Left ventricle myocardium superior (tissue), 1 donor: ENCODE measurements at regions not wholly inside any gene's neighbourhood (a gene's known extent, or its start where the extent isn't known, plus 50 kb on each side); places are given as distances from the start of the nearest gene placed in this dataset.
"Not testable (repeated sequence)": the region's sequence is repeated elsewhere in the genome, so short reads cannot be mapped to it uniquely, and the experiment has no call there.

Experiments
- ATAC-seq: fragments of 200-7000 bp; cut with Tn5 transposase; one replicate; pipeline ENCODE4 v1.9.1; 2020; ENCODE audit warnings: mild to moderate bottlenecking, moderate library complexity
- DNase-seq: peaks from one replicate; pipeline ENCODE4 v3.0.0-alpha.2; 2020
- intact Hi-C: fragments of 100-400 bp; cut with micrococcal nuclease; formaldehyde crosslinking; loops from one replicate; pipeline ENCODE4 v1.11.0; 2022
- donor health status: DM: no; HTN: yes; CAD: no; lungs with severe emphysema.

GRCh38 chr4:124450851-124451250, 261.7 kb downstream of the ANKRD50 start:
- intact Hi-C loops, result no loop called here
- DNase-seq (no peak), ATAC-seq (no peak)

DNA sequence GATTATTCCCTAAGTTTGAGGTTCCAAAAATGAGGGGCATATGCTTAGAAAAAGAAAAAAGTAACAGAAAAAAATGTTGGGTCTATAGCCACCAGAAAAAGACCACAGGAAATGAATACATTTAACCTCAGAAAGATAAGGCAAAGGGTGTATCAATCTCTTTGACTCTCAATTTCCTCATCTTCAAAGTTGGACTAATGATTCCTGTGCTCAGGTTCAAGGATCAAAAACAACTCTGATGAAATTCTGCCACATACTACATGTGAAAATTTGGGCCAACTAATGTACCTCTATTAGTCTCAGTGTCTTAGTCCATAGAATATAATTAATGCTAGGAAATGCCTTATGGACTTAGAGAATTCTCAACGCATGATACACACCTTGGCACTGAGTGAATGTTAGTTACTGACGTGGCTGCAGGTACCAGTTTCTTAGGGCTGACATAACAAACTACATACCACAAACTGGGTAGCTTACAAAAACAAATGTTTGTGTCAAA, 257.7 kb downstream of the ANKRD50 start:
- intact Hi-C loops, result no loop called here
- DNase-seq, result no peak
- no peak for ATAC-seq

DNA sequence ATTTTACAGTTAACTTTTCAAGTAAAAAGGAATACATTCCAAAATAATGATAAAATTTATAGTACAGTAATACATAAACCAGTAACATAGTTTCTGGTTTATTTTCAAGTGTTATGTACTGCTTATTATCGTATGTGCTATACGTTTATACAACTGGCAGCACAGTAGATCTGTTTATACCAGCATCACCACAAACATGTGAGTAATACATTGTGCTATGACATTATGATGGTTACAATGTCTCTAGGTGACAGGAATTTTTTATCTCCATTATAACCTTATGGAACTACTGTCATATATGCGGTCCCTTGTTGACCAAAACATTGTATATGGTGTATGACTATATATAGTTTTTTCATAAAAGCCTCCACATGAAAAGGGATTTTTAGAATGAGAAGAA, 256.9 kb downstream of the ANKRD50 start:
- ATAC-seq (no peak), DNase-seq (no peak)
- intact Hi-C loops, result no loop called here

GRCh38 chr4:124459196-124459940, 253.2 kb downstream of the ANKRD50 start:
- intact Hi-C loops, result no loop called here
- ATAC-seq (no peak), DNase-seq (no peak)

GRCh38 chr4:124459941-124460310, 252.6 kb downstream of the ANKRD50 start:
- no peak for ATAC-seq
- DNase-seq, result no peak
- intact Hi-C loops, result no loop called here

DNA sequence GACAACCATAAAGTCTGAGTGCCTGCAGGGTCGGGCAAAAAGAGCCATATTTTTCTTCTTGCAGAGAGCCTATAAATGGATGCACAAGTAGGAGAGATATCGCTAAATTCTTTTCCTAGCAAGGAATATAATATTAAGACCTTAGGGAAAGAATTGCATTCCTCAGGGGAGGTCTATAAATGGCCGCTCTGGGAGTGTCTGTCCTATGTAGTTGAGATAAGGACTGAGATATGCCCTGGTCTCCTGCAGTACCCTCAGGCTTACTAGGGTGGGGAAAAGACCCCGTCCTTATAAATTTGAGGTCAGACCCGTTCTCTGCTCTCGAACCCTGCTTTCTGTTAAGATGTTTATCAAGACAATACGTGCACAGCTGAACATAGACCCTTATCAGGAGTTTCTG, 250.9 kb downstream of the ANKRD50 start:
- DNase-seq, intact Hi-C loops, ATAC-seq: not testable (repeated sequence)

DNA sequence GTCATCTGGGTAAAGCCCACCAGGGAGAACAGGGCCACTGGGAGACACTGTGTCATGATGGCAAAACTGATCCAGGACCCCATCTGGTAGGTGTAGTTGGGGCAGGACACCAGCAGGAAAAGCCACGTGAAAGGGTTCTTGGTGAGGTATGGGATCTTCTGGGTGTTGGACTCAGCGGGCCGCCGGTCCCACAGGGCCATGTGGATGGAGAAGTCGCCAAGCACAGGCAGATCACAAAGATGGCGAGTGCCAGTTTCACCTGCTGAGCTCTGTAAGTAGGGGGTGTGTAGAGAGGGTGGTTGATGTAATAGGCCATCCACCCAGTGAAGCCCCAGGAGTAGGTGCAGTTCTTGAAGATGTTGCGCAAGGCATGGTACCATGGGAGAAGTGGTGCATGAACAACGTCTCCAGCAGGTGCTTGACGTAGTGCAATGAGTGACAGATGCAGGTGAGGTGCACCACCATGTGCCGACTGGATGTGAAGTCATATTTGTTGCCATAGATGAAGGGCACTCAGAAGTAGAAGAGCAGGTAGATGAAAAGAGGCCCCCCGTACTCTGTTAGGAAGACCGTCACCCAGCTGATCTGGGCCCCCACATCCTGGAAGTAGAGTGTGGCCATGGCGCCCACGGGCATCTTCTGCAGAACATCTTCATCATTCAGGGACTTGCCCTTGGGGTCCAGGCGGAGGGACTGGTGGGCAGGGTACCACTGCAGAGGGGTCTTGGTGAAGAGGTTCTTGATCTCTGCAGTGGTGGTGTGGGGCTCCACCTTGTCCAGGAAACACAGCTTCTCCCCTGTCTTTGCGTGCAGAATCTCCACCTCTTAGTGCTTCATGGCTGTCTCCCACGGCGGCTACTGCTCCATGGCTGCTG, 249.3 kb downstream of the ANKRD50 start:
- no peak for DNase-seq
- intact Hi-C loops, result no loop called here
- ATAC-seq, result no peak

- ATAC-seq, result no peak
- intact Hi-C loops, result no loop called here
- DNase-seq, result no peak
These were observed 247.7 kb downstream of the ANKRD50 start for GRCh38 chr4:124464836-124465235.

DNA sequence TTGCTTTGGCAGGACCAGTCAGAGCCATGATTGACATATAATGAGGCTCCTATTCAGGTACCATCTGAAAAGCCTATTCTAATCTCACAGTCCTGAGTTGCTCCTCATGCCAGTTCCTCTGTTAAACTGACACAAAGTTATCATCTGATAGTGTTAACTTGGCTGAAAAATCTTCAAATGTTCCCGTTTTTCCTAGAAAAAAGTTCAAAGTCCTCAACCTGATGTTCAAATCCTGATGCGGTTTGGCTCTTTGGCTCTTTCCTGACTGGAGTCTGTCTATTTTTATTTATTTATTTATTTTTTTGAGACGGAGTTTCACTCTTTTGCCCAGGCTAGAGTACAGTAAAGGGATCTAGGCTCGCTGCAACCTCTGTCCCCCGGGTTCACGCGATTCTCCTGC, 244.2 kb downstream of the ANKRD50 start:
- no peak for DNase-seq
- intact Hi-C loops, result no loop called here
- ATAC-seq, result no peak

GRCh38 chr4:124469981-124470380, 242.6 kb downstream of the ANKRD50 start:
- ATAC-seq, result no peak
- DNase-seq, result no peak
- intact Hi-C loops, result no loop called here

- no peak for ATAC-seq
- intact Hi-C loops, result no loop called here
- no peak for DNase-seq
These were observed 234.1 kb downstream of the ANKRD50 start for GRCh38 chr4:124478470-124478869.

DNA sequence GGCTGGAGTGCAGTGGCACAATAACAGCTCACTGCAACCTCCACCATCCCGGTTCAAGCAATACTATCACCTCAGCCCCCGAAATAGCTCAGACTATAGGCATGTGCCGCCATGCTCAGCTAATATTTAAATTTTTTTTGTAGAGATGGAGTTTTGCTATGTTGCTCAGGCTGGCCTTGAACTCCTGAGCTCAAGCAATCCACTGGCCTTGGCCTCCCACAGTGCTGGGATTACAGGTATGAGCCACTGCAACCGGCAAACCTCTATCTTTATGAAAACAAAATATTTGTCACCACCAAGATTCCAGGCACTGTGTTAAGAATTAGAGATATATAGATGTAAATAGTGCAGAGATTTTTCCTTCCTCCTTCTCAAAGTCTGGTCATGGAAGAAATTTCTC, 232.5 kb downstream of the ANKRD50 start:
- ATAC-seq (no peak), DNase-seq (no peak)
- intact Hi-C loops, result no loop called here

DNA sequence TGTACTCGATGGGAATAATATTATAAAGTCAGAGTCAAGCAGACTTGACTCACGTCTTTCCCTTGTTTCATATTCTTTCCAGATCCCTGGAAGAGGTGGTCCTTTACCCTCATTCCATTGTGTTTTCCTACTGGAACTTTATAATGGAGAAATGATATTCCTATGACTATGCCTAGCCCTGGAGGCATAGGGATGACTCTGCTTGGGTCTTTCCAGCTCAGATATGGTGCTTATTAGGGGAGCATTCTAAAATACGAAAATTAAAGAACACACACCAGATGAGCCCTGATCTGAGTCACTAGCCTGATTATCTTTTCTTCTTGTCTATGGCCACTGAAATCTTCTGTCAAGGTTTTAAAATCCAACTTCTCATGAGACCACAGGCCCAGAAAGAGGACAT, 231.4 kb downstream of the ANKRD50 start:
- intact Hi-C loops, result no loop called here
- ATAC-seq, result no peak
- no peak for DNase-seq

DNA sequence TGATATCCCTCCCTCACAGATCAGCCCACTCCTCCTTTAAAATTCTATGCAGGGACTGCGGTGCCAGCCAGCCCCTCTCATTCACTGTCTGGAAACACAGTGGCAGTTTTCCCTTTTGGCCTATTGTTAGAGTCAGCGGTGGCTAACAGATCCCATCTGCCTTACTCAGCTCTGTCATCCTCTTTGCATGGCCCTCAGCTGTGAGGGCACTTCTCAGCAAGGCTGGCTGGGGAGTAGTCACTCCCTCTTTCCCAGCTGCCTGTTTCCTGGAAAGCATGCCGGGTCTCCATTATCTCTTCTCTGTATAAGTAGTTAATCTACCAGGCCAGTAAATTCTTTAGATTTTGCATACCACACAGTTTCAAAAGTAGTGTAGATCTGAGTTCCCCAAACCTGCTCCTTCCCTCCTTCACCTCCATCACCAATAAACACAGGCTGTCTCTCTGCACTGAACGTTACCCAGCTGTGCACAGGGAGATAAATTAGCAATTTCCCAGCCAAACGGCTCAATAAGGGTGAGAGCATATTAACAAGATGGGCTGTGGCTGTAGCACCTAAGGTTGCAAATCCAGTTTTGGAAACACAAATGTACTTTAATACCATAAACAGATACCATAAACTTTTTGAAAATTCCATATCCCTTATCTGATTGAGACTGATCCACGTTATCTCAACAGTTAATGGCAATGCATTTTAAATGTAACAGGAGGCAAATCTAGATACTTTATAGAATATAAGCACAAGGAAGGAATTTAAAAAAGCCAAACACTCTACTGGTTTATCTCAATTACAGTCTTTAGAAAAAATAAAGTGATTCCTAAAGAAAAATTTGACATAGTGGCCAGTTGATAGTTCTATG, 229.3 kb downstream of the ANKRD50 start:
- intact Hi-C loops, result no loop called here
- DNase-seq, result no peak
- no peak for ATAC-seq

DNA sequence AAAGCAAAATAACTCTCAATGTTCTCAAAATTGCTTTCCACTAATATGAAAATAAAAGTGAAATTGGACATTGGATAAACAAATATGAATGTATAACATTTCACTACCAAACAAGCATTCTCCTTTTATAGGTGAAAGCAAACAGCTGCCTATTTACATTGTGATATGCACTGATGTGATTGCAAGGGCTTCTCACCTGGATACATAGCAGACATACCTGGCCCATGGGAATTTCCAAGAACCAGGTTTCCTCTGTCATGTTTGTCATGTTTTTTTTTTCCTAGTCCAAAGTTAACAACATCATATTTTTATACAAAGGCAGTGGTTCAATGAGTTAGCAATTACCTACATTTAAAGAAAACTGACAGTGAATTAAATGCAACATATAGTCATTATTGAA, 228.5 kb downstream of the ANKRD50 start:
- DNase-seq (no peak), ATAC-seq (no peak)
- intact Hi-C loops, result no loop called here

GRCh38 chr4:124484940-124485339, 227.6 kb downstream of the ANKRD50 start:
- intact Hi-C loops, result no loop called here
- DNase-seq (no peak), ATAC-seq (no peak)

- intact Hi-C loops, result no loop called here
- no peak for DNase-seq
These were observed 226.1 kb downstream of the ANKRD50 start for GRCh38 chr4:124486423-124486822.

DNA sequence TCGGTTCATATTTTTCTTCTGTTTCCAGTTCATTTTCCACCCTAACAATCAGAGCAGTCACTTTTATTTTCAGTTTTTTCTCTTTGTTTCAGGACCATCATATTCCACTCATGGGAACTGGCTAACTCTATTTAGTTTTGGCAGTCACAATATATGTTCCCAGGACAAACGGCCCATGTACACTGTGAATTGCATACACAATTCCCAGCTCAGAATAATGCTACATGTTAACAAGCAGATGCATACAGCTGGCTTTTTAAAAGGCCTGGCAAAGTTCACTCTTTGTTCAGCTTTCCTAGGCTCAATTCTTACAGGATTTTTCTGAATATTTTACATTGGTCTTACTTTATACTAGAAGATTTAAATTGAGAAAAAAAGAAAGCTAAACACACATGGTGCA, 224.9 kb downstream of the ANKRD50 start:
- DNase-seq, result no peak
- intact Hi-C loops, result no loop called here
- ATAC-seq, result no peak

More at GRCh38 chr4:124486423-124486822, 226.1 kb downstream of the ANKRD50 start:
- ATAC-seq, result no peak

DNA sequence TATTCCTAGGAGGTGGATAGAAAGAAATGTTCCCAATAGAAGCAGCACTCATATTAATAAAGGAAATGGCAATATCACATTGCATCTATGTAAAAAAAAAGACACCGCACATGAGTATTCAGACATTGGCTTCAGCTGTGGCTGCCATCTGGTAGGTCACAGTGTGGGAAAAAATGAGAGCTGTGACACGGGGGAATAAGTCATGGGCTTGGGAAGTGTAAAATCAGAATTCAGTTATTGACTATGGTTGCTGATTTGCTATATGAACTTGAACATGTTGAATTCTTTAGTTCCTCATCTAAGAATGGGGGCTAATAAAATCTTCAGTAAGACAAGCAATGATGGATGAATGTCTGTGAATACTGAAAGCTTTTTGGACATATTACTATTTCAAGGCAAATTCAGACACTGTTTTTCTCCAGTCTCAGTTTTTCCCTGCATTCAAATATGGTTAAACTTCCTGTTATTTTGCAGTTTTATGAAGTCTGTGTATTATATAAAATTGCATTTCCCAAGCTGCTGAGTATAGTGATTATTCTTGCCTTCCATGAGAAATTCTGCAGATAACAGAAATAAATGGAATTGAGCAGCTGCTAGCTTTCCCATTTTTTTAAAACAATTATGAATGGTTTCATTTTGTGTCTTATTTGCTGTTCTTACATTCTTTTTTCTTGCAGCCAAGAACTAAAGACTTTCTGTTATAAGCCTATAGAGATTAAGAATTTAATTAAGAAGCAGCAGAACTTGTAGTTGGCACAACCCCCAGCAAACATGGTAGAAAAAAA, 221.0 kb downstream of the ANKRD50 start:
- intact Hi-C loops, result no loop called here
- ATAC-seq (no peak), DNase-seq (no peak)
